ENCODE measurements at regions not wholly inside any gene's neighbourhood (a gene's known extent, or its start where the extent isn't known, plus 50 kb on each side); places are given as distances from the start of the nearest gene placed in this dataset.

DNA sequence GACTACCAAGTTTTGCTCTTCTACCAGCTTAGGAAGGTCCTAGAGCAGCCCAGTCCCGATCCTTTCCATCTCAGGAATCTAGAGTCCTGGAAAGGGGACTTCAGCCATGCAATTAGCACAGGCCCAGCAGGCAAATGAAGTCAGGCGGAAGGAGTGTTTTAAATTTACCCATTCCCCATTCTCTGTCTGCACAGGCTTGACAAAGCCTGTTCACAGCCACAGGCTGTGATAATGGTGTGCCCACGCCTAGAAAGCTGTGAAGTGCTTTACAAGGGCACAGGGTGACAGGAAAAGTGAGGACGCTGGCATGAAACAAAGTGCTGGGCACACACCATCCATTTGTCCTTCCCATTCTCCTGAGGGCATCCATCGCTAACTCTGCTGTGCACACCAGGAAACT lies 79.0 kb downstream of the PITPNM2 start:
- no peak overlapping the region for H3K27ac Mint-ChIP-seq
- peaks cover 8% of the 10 kb centered on the region for H3K4me1 Mint-ChIP-seq (ENCODE audit: low read depth)

DNA sequence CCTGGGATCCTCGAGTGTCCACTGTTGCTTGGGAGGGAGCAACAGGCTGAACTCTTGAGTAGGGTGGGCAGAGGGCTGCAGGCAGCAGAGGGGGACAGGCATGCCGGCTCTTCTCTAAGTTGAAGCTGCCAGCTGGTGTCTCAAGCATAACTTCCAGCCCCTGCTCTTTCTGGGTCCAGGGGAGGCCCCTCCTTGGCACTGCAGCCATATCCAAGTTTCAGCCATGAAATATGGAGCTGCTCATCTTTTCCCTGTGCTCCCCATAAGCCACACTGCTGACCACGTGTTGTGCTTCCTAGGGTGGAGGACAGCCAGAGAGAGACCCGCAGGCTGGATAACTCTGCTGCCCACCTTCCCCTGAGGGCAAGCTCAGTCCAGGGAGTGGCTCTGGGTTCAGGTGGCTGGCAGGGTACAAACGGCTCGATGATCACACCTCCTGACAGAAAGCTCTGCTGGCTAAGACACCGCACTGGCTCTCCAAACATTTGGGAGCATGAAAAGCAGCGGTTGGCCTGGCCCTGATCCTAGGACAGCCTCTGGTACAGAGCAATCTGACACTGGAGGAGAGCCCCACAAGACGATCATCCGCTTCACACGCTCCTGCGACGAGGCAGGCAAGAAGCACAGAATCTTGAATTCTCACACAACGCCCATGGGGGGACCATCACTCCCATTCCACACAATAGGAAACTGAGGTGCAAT lies 79.6 kb downstream of the PITPNM2 start:
- Mint-ChIP-seq H3K36me3 (ENCODE audit: low read depth) (no peaks in the 10 kb centered on the region), H3K27me3 (no peaks in the 10 kb centered on the region), H3K4me1 (ENCODE audit: low read depth) (peaks cover 9% of the 10 kb centered on the region), H3K9me3 (no peaks in the 10 kb centered on the region), H3K4me3 (no peak overlapping the region), H3K27ac (no peak overlapping the region)
- intact Hi-C loops (cut with micrococcal nuclease): no loop called here

More for the DNA sequence above, 79.0 kb downstream of the PITPNM2 start:
- Mint-ChIP-seq H3K4me3 (no peak overlapping the region), H3K27me3 (no peaks in the 10 kb centered on the region), H3K36me3 (ENCODE audit: low read depth) (no peaks in the 10 kb centered on the region), H3K9me3 (no peaks in the 10 kb centered on the region)
- intact Hi-C loops (cut with micrococcal nuclease): no loop called here

- intact Hi-C loops (cut with micrococcal nuclease): no loop called here
- H3K27ac Mint-ChIP-seq: no peak overlapping the region
- peaks cover 16% of the 10 kb centered on the region for H3K4me1 Mint-ChIP-seq (ENCODE audit: low read depth)
Observed at GRCh38 chr12:123070267-123071081, 80.4 kb downstream of the PITPNM2 start.

DNA sequence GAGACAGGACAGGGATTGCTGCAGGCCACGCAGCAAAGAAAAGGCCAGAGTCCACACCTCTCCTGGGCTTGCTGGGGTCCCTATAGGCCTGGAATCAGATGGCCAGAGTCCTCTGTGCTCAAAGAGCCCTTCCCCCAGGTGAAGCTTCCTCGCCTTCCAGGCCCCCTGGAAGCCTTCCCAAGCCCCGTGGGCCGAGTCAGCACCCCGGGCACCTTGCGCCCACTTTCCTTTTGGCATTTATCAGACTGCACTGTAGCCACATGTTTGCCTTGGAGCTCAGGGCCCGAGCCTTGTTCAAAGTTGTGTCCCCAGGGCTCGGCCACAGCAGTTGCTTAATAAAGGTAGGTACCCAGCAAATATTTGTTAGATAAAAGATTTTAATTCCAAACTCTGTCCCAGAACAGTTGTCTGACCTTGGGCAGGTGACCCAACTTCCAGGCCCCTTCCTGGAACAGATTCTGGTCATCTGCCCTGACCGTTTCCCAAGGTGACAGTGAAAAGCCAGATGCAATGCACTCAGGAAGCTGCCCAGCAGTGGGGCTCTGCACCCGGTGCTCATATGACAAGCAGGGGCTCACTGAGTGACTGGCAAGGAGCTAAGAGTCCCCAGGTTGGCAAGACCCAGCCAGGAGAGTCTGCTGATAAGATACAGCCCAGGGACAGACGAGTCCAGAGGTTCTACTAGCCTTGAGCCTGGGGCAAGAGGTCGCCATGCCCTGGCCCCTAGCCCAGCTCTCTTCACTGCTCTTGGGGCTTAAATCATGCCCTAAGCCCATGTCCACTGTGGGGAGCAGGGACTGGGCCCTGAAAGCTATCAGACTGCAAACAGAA lies 81.2 kb downstream of the PITPNM2 start:
- H3K36me3 Mint-ChIP-seq (ENCODE audit: low read depth): no peaks in the 10 kb centered on the region
- H3K27ac Mint-ChIP-seq: no peak overlapping the region
- no peaks in the 10 kb centered on the region for H3K27me3 Mint-ChIP-seq
- H3K4me3 Mint-ChIP-seq: no peak overlapping the region
- no peaks in the 10 kb centered on the region for H3K9me3 Mint-ChIP-seq
- intact Hi-C loops (cut with micrococcal nuclease): no loop called here
- H3K4me1 Mint-ChIP-seq (ENCODE audit: low read depth): peaks cover 25% of the 10 kb centered on the region

More at GRCh38 chr12:123070267-123071081, 80.4 kb downstream of the PITPNM2 start:
- Mint-ChIP-seq H3K4me3 (no peak overlapping the region), H3K9me3 (no peaks in the 10 kb centered on the region), H3K27me3 (no peaks in the 10 kb centered on the region), H3K36me3 (ENCODE audit: low read depth) (no peaks in the 10 kb centered on the region)

DNA sequence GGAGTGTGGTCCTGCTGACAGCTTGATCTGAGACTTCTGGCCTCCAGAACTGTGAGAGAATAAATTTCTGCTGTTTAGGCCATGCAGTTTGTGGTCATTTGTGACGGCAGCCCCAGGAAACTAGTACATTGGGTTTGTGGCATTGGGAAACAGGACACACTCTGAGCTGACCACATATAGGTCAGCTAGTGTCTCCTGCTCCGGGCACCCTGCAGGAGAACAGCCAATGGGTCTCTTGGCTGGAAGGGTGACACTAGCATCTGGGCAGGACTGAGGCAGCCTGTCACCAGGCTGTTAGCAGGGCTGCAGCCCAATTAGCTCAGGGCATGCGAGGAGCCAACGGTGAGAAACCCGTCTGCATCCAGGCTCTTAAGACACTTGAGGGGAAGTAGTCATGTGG lies 83.2 kb downstream of the PITPNM2 start:
- intact Hi-C loops (cut with micrococcal nuclease): no loop called here
- Mint-ChIP-seq H3K4me1 (ENCODE audit: low read depth) (peaks cover 45% of the 10 kb centered on the region), H3K4me3 (no peak overlapping the region), H3K27ac (no peak overlapping the region), H3K27me3 (no peaks in the 10 kb centered on the region), H3K36me3 (ENCODE audit: low read depth) (no peaks in the 10 kb centered on the region), H3K9me3 (no peaks in the 10 kb centered on the region)

DNA sequence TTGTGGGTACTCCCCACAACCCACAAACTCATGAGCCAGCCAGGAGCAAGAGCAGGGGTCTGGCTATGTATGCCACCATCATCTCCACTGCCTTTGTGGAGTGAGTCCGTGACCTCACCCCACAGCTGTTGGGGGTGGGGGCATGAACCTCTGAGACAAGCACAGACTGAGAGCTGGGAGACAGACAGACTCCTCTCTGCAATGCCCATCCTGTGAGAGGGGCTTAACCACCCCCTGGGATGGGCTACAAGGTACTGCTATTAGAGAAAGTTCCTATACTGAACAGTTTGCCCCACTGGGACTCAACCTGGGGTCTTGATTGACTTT lies 84.5 kb downstream of the PITPNM2 start:
- Mint-ChIP-seq H3K9me3 (no peaks in the 10 kb centered on the region), H3K27me3 (no peaks in the 10 kb centered on the region), H3K27ac (no peak overlapping the region), H3K4me1 (ENCODE audit: low read depth) (peaks cover 55% of the 10 kb centered on the region), H3K4me3 (no peak overlapping the region), H3K36me3 (ENCODE audit: low read depth) (no peaks in the 10 kb centered on the region)
- intact Hi-C loops (cut with micrococcal nuclease): no loop called here

GRCh38 chr12:123065676-123066383 lies 85.1 kb downstream of the PITPNM2 start:
- H3K4me3 Mint-ChIP-seq: no peak overlapping the region
- intact Hi-C loops (cut with micrococcal nuclease): no loop called here
- H3K27me3 Mint-ChIP-seq: no peaks in the 10 kb centered on the region
- no peaks in the 10 kb centered on the region for H3K36me3 Mint-ChIP-seq (ENCODE audit: low read depth)
- peaks cover 55% of the 10 kb centered on the region for H3K4me1 Mint-ChIP-seq (ENCODE audit: low read depth)
- H3K9me3 Mint-ChIP-seq: no peaks in the 10 kb centered on the region
- H3K27ac Mint-ChIP-seq: peak overlapping the region; percentile 7

DNA sequence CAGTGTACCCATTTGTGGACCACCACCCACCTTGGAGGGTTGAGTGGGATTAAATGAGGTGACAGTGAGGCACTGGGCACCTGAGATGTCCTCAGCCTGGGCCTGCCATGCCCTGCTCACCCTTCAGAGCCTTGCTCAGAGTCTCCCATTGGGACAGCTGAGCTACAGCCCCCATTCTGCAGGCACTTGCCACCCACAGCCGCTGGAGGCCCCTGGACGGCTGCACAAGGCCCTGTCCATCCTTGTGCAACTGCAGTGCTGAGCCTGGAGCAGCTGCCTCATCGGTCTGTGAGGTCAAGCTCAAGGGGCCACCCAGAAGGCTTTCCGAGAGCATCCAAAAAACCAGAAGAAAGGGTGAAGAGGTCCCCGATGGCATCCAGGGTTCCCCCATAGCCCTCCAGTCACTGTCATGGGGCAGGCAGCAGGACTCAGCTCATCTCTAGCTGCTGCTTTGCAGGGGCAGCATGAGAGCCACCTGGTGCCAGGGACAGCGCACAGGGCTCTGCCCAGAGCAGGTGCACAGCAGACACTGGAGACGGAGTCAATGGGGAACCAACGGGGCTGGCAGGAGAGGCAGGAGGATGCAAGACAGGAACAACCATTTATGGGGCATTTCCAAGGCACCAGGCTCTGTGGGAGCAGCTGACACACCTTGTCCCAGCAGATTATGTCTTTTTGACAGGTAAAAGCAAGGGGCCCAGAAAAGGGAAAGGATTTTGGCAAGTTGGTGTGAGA lies 84.6 kb downstream of the ARL6IP4 start:
- H3K27ac Mint-ChIP-seq: peak overlapping the region; percentile 47

GRCh38 chr12:123064366-123064765 lies 83.9 kb downstream of the ARL6IP4 start:
- intact Hi-C loops (cut with micrococcal nuclease): no loop called here
- no peaks in the 10 kb centered on the region for H3K9me3 Mint-ChIP-seq
- H3K27ac Mint-ChIP-seq: peak overlapping the region; percentile 47
- H3K36me3 Mint-ChIP-seq (ENCODE audit: low read depth): no peaks in the 10 kb centered on the region
- no peak overlapping the region for H3K4me3 Mint-ChIP-seq
- peaks cover 59% of the 10 kb centered on the region for H3K4me1 Mint-ChIP-seq (ENCODE audit: low read depth)
- H3K27me3 Mint-ChIP-seq: no peaks in the 10 kb centered on the region

More for the DNA sequence above, 84.6 kb downstream of the ARL6IP4 start:
- intact Hi-C loops (cut with micrococcal nuclease): no loop called here
- no peak overlapping the region for H3K4me3 Mint-ChIP-seq
- no peaks in the 10 kb centered on the region for H3K9me3 Mint-ChIP-seq
- H3K36me3 Mint-ChIP-seq (ENCODE audit: low read depth): no peaks in the 10 kb centered on the region
- H3K27me3 Mint-ChIP-seq: no peaks in the 10 kb centered on the region
- H3K4me1 Mint-ChIP-seq (ENCODE audit: low read depth): peaks cover 55% of the 10 kb centered on the region

DNA sequence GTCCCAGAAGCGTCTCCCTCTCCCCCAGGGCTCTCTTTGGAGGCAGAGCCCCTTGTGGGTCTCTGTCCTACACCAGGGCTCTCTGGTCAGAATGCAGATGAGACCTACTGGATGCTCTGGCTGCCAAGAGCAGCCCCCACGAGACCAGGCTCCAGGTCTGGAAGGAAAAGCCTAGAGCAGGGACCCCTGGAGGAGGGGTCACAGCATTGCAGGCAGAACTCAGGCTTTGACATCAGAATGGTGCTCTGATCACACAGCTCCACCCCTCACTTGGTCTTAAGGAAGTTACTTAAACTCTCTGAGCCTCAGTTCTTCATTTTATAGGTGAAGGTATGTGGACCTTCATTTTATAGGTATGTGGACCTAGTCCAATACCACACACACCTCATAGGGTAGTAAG lies 83.1 kb downstream of the ARL6IP4 start:
- intact Hi-C loops (cut with micrococcal nuclease): no loop called here
- Mint-ChIP-seq H3K27me3 (no peaks in the 10 kb centered on the region), H3K36me3 (ENCODE audit: low read depth) (no peaks in the 10 kb centered on the region), H3K9me3 (no peaks in the 10 kb centered on the region), H3K4me1 (ENCODE audit: low read depth) (peaks cover 62% of the 10 kb centered on the region), H3K27ac (peak overlapping the region; percentile 53), H3K4me3 (no peak overlapping the region)

DNA sequence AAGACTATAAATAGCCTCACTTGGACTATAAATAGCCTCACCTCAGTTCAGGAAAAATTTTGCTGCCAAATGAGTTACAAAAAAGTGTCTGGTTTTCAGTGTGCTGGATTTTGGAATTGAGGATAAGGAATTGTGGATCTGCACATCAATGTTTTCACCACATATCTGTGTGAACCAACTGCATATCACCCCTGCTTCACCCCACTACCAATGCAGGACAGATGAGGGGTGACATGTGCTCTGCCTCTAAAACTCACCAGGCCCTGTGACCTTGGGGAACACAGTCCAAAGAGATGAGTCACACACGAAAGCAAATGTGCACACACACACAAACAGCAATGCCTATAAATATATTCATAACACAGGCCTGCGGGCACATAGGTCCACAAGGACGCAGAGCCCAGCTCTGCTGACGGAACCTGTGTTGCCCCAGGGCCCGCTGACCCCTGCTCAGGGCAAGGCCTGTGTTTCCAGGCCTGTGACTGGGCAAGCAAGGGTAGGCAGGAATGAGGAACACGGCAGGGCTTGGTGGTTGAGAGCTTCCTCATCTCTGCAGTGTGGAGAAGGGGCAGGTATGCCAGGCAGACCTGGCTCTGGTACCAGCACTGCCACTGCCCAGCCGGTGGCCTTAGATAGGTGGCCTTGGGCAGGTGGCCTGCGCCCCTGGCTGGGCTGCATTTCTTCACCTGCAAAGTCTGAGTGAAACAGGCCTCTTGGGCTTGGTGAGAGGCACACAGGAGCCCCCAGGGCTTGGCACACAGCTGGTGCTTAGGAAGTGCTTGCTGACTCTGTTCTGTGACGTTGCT lies 82.4 kb downstream of the ARL6IP4 start:
- Mint-ChIP-seq H3K4me3 (no peak overlapping the region), H3K36me3 (ENCODE audit: low read depth) (no peaks in the 10 kb centered on the region), H3K27me3 (no peaks in the 10 kb centered on the region), H3K9me3 (no peaks in the 10 kb centered on the region), H3K4me1 (ENCODE audit: low read depth) (peaks cover 61% of the 10 kb centered on the region), H3K27ac (peak overlapping the region; percentile 53)
- intact Hi-C loops (cut with micrococcal nuclease): no loop called here

DNA sequence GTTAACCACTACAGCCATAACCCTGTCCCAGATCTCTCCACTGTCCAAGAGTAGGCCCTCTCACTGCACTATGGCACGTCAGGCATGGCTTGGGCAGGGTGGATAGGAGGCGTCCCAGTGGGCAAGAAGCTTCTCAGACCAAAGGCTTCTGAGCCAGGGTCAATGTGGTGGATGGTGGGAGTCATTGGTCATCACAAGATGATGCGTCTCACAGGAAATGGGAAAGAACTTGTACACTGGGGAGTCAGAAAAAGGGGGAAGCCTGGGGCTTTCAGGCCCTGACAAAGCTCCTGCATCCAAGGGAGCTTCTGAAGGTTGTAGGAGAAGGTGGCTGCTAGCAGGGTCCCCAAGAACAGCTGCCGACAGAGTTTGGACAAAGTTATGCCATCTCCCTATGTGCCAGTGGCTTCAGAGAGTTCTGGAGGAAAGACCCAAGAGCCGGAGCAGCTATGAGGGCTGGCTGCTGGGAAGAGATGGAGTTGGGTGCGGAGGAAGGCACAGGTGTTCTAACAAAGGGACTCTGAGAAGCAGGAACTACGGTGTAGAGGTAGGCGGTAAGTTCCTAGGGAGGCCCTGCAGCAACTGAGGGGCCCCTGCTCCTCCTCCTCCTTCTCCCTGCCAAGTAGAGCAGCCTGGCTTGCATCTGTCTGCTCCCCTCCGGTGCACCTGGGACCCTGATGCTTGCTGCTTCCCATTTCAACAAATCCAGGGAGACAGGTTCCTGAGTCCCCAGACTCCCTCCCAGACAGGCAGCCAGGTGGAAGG lies 81.1 kb downstream of the ARL6IP4 start:
- Mint-ChIP-seq H3K36me3 (ENCODE audit: low read depth) (no peaks in the 10 kb centered on the region), H3K4me3 (no peak overlapping the region), H3K27me3 (no peaks in the 10 kb centered on the region), H3K27ac (no peak overlapping the region), H3K4me1 (ENCODE audit: low read depth) (peaks cover 53% of the 10 kb centered on the region), H3K9me3 (no peaks in the 10 kb centered on the region)
- intact Hi-C loops (cut with micrococcal nuclease): no loop called here

Data from dendritic cell treated with granulocyte-macrophage colony-stimulating factor and Interleukin-4, amounts not matched to agents 40 ng/mL and 50 ng/mL, for 4 days (primary cell).